ENCODE measurements at regions not wholly inside any gene's neighbourhood (a gene's known extent, or its start where the extent isn't known, plus 50 kb on each side); places are given as distances from the start of the nearest gene placed in this dataset.
"Not testable (repeated sequence)": the region's sequence is repeated elsewhere in the genome, so short reads cannot be mapped to it uniquely, and the experiment has no call there.

- TF ChIP-seq CTCF (conservative IDR thresholded peaks at IDR 0.05); ZFX (IDR thresholded peaks at IDR 0.05): not testable (repeated sequence)
These were observed 1966.9 kb downstream of the FOXD4L5 start for GRCh38 chr9:63318093-63318492.

Measured in C4-2B (cell line).